ENCODE measurements at regions not wholly inside any gene's neighbourhood (a gene's known extent, or its start where the extent isn't known, plus 50 kb on each side); places are given as distances from the start of the nearest gene placed in this dataset.

DNA sequence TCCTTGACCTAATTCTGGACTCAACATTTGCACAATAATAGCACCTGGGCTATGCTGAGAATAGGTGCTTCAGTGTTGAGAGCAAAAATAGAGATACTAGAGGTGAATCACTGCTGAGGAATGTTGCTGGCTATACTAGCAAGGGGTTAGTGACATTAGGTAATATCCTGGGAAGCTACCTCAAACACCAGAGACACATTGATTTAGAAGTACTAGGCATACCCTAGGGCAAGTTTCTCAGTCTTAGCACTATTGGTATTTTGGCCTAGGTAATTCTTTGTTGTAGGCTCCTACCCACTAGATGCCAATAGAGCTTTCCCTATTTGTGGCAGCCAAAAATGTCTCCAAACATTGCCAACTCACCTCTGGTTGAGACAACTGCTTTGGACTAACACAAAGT, 484.0 kb upstream of the MBL2 start:
- TF ChIP-seq CTCF (IDR thresholded peaks at IDR 0.05; ENCODE audit: insufficient read depth, low read length) = no peak
- H3K4me3 ChIP-seq (ENCODE audit: low read depth, low read length) = no peak overlapping the region
- DNase-seq (ENCODE audit: low read depth) = no peak

- no peak for DNase-seq (ENCODE audit: low read depth)
- no peak for TF ChIP-seq CTCF (IDR thresholded peaks at IDR 0.05; ENCODE audit: insufficient read depth, low read length)
- H3K4me3 ChIP-seq (ENCODE audit: low read depth, low read length) = no peak overlapping the region
Measured at GRCh38 chr10:53255661-53256205, 483.1 kb upstream of the MBL2 start.

DNA sequence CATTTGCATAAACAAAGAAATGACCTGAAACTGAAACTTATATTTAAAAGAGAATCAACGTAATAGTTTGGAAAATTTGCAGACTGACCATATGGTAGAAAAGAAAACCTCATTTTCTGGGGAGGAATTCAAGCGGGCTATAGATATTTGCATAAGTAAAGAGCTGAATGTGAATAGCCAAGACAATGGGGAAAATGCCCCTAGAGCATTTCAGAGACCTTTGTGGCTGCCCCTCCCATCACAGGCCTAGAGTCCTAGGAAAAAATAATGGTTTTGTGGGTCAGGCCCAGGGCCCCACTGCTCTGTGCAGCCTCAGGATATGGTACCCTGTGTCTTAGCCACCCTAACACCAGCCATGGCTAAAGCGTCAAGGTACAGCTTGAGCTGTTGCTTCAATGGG, 480.6 kb upstream of the MBL2 start:
- DNase-seq (ENCODE audit: low read depth) = no peak
- no peak overlapping the region for H3K4me3 ChIP-seq (ENCODE audit: low read depth, low read length)
- no peak for TF ChIP-seq CTCF (IDR thresholded peaks at IDR 0.05; ENCODE audit: insufficient read depth, low read length)

GRCh38 chr10:53239873-53240272, 467.3 kb upstream of the MBL2 start:
- TF ChIP-seq CTCF (IDR thresholded peaks at IDR 0.05; ENCODE audit: insufficient read depth, low read length) = no peak
- H3K4me3 ChIP-seq (ENCODE audit: low read depth, low read length) = no peak overlapping the region
- DNase-seq (ENCODE audit: low read depth) = no peak

- TF ChIP-seq CTCF (IDR thresholded peaks at IDR 0.05; ENCODE audit: insufficient read depth, low read length) = no peak
- no peak overlapping the region for H3K4me3 ChIP-seq (ENCODE audit: low read depth, low read length)
- no peak for DNase-seq (ENCODE audit: low read depth)
Measured at GRCh38 chr10:53236941-53237340, 464.4 kb upstream of the MBL2 start.

DNA sequence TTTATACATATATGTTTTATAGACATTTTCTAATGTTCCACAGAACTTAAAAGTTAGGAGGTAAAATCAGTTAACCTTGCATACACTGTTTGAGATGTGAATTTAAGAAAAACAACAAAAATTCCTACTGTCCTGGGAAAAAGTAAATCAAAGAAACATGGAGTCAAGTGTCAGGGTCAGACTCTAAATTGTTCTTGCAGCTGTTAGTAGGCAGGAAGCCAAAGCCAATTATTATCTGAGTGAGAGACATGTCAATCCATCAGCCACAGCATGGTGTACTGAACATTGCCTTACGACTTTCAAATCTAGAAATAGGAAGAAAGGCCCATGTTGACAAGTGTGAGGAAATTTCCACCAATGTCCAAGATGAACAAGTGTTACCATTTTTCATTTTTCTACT, 461.2 kb upstream of the MBL2 start:
- H3K4me3 ChIP-seq (ENCODE audit: low read depth, low read length) = no peak overlapping the region
- no peak for TF ChIP-seq CTCF (IDR thresholded peaks at IDR 0.05; ENCODE audit: insufficient read depth, low read length)
- DNase-seq (ENCODE audit: low read depth) = no peak

- no peak overlapping the region for H3K4me3 ChIP-seq (ENCODE audit: low read depth, low read length)
- DNase-seq (ENCODE audit: low read depth) = no peak
- TF ChIP-seq CTCF (IDR thresholded peaks at IDR 0.05; ENCODE audit: insufficient read depth, low read length) = no peak
Measured at GRCh38 chr10:53230651-53231050, 458.1 kb upstream of the MBL2 start.

All from fibroblast of the aortic adventitia (primary cell).